ENCODE measurements at regions not wholly inside any gene's neighbourhood (a gene's known extent, or its start where the extent isn't known, plus 50 kb on each side); places are given as distances from the start of the nearest gene placed in this dataset.

- Histone ChIP-seq H3K9me3 (ENCODE audit: control insufficient read depth, insufficient read depth, low read length) (no peaks in the 10 kb centered on the region), H3K27me3 (ENCODE audit: control insufficient read depth, insufficient read depth, low read length) (no peaks in the 10 kb centered on the region), H3K4me3 (ENCODE audit: low read depth, low read length) (no peak overlapping the region), H3K27ac (ENCODE audit: low read depth, low read length) (no peak overlapping the region)
- ChIA-PET CTCF (no interaction called here), POLR2A (no interaction called here)
- no peak for DNase-seq (ENCODE audit: low read depth, low spot score)
- TF ChIP-seq, protein P1, sequence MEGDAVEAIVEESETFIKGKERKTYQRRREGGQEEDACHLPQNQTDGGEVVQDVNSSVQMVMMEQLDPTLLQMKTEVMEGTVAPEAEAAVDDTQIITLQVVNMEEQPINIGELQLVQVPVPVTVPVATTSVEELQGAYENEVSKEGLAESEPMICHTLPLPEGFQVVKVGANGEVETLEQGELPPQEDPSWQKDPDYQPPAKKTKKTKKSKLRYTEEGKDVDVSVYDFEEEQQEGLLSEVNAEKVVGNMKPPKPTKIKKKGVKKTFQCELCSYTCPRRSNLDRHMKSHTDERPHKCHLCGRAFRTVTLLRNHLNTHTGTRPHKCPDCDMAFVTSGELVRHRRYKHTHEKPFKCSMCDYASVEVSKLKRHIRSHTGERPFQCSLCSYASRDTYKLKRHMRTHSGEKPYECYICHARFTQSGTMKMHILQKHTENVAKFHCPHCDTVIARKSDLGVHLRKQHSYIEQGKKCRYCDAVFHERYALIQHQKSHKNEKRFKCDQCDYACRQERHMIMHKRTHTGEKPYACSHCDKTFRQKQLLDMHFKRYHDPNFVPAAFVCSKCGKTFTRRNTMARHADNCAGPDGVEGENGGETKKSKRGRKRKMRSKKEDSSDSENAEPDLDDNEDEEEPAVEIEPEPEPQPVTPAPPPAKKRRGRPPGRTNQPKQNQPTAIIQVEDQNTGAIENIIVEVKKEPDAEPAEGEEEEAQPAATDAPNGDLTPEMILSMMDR (IDR thresholded peaks at IDR 0.05; ENCODE audit: low read depth, low read length): no peak
These were observed 148.0 kb downstream of the TTC32 start for GRCh38 chr2:19753818-19754217.

DNA sequence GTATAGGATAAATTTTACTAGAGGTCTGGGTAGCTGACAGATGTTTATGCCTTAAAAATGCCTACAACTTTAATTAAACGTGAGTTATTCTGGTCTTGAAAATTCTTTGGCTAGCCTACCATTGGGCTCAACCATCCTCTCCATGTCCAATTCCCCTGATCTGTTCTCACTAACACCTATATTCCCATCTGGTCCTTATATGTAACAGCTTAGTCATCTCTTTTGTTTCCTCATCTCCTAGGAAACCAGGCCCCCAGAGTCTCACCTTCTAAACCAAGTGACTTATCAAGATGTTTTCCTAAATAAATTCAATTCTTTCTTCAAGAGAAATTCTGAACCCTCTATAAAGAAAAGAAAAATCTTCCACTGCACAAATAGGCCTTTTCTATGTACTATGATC lies 148.5 kb downstream of the TTC32 start:
- H3K27me3 ChIP-seq (ENCODE audit: control insufficient read depth, insufficient read depth, low read length): no peaks in the 10 kb centered on the region
- H3K27ac ChIP-seq (ENCODE audit: low read depth, low read length): no peak overlapping the region
- H3K4me3 ChIP-seq (ENCODE audit: low read depth, low read length): no peak overlapping the region
- POLR2A ChIA-PET: no interaction called here
- CTCF ChIA-PET: no interaction called here
- TF ChIP-seq, protein P1 (IDR thresholded peaks at IDR 0.05; ENCODE audit: low read depth, low read length): no peak
- DNase-seq (ENCODE audit: low read depth, low spot score): no peak
- no peaks in the 10 kb centered on the region for H3K9me3 ChIP-seq (ENCODE audit: control insufficient read depth, insufficient read depth, low read length)

- ChIA-PET CTCF (no interaction called here), POLR2A (no interaction called here)
- TF ChIP-seq, protein P1 (IDR thresholded peaks at IDR 0.05; ENCODE audit: low read depth, low read length): no peak
- DNase-seq (ENCODE audit: low read depth, low spot score): no peak
- no peak overlapping the region for H3K27ac ChIP-seq (ENCODE audit: low read depth, low read length)
- H3K4me3 ChIP-seq (ENCODE audit: low read depth, low read length): no peak overlapping the region
- no peaks in the 10 kb centered on the region for H3K27me3 ChIP-seq (ENCODE audit: control insufficient read depth, insufficient read depth, low read length)
- H3K9me3 ChIP-seq (ENCODE audit: control insufficient read depth, insufficient read depth, low read length): no peaks in the 10 kb centered on the region; the same call in 1 of the 2 replicates
These were observed 149.3 kb downstream of the TTC32 start for GRCh38 chr2:19752500-19752899.

DNA sequence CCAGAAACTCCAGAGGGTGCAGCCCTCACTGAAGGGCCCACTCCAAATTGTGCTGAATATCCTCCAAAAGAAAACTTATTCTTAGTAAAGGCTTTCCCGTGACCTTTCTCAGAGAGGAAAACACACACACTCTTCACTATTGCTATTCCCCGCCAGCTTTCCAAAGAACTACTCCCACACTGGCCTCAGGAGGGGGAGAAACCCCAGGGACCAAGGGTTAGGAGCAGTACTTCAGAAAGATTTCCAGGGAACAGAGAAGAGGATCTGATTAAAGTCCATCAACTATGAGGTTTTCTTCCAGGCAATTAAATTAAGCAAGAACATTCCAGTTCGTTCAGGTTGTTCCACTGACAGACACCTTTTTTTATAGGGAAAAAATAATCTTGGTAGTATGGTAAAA lies 150.2 kb downstream of the TTC32 start:
- Histone ChIP-seq H3K27ac (ENCODE audit: low read depth, low read length) (no peak overlapping the region), H3K27me3 (ENCODE audit: control insufficient read depth, insufficient read depth, low read length) (no peaks in the 10 kb centered on the region), H3K9me3 (ENCODE audit: control insufficient read depth, insufficient read depth, low read length) (no peaks in the 10 kb centered on the region; the same call in 1 of the 2 replicates), H3K4me3 (ENCODE audit: low read depth, low read length) (no peak overlapping the region)
- ChIA-PET POLR2A (no interaction called here), CTCF (no interaction called here)
- DNase-seq (ENCODE audit: low read depth, low spot score): no peak
- TF ChIP-seq, protein P1 (IDR thresholded peaks at IDR 0.05; ENCODE audit: low read depth, low read length): no peak

GRCh38 chr2:19750136-19750535 lies 151.6 kb downstream of the TTC32 start:
- ChIA-PET POLR2A (no interaction called here), CTCF (no interaction called here)
- DNase-seq (ENCODE audit: low read depth, low spot score): no peak
- Histone ChIP-seq H3K9me3 (ENCODE audit: control insufficient read depth, insufficient read depth, low read length) (no peaks in the 10 kb centered on the region; the same call in 1 of the 2 replicates), H3K27ac (ENCODE audit: low read depth, low read length) (no peak overlapping the region), H3K4me3 (ENCODE audit: low read depth, low read length) (no peak overlapping the region), H3K27me3 (ENCODE audit: control insufficient read depth, insufficient read depth, low read length) (no peaks in the 10 kb centered on the region)
- TF ChIP-seq, protein P1 (IDR thresholded peaks at IDR 0.05; ENCODE audit: low read depth, low read length): no peak
